ENCODE measurements at regions not wholly inside any gene's neighbourhood (a gene's known extent, or its start where the extent isn't known, plus 50 kb on each side); places are given as distances from the start of the nearest gene placed in this dataset.

DNA sequence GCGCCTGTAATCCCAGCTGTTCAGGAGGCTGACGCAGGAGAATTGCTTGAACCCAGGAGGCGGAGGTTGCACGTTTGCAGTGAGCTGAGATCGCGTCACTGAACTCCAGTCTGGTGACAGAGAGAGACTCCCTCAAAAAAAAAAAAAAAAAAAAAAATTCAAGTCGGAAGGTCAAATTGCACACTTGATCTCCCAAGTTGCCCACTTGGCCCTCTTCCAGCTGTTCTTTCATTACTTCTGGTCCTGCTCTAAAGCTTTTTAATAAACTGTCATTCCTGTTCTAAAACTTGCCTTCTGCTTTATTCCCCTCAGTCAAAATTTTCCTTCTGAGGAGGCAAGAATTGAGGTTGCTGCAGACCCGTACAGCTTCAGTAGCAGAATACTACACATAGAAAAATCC is 2358.0 kb downstream of the ARAP2 start:
- DNase-seq (ENCODE audit: low spot score), result no peak

DNA sequence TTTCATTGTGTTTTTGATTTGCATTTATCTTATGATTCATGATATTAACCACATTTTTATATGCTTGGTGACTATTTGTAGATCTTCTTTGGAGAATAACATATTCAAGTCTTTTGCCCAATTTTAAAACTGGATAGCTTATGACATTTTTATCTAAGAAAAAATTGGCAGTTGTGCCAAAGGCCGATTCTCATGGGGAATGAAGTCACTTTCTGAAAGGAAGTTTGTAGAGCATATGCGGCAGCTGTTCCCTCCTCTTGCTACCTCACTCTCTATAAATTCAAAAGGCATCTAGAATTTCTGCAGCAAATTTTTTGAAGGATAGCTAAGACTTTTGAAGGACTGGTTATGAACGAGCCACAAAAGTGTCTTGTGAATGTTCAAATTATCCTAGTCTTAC is 2353.5 kb downstream of the ARAP2 start:
- Histone ChIP-seq H2AFZ (ENCODE audit: low read length) (no peak overlapping the region), H3K79me2 (ENCODE audit: insufficient read depth, low read depth, low read length) (no peaks in the 10 kb centered on the region), H3K9me3 (ENCODE audit: low read length) (no peaks in the 10 kb centered on the region), H3K27ac (ENCODE audit: low read depth, low read length, poor library complexity, severe bottlenecking) (no peak overlapping the region), H3K9me2 (ENCODE audit: insufficient read depth, low read length) (no peaks in the 10 kb centered on the region), H3K4me3 (ENCODE audit: low read depth, low read length, poor library complexity, severe bottlenecking) (no peak overlapping the region), H3K36me3 (ENCODE audit: insufficient read depth, low read length) (no peaks in the 10 kb centered on the region), H3K4me1 (ENCODE audit: insufficient read depth, low read length, poor library complexity, severe bottlenecking) (no peaks in the 10 kb centered on the region), H4K20me1 (ENCODE audit: insufficient read depth, low read length) (no peaks in the 10 kb centered on the region), H3K4me2 (ENCODE audit: low read length) (no peak overlapping the region)
- ChIA-PET POLR2A (no interaction called here), CTCF (ENCODE audit: unreplicated experiment) (no interaction called here)
- TF ChIP-seq EZH2phosphoT487 (IDR thresholded peaks at IDR 0.05; ENCODE audit: borderline replicate concordance, low read depth, low read length), result no peak
- TF ChIP-seq, protein P1, sequence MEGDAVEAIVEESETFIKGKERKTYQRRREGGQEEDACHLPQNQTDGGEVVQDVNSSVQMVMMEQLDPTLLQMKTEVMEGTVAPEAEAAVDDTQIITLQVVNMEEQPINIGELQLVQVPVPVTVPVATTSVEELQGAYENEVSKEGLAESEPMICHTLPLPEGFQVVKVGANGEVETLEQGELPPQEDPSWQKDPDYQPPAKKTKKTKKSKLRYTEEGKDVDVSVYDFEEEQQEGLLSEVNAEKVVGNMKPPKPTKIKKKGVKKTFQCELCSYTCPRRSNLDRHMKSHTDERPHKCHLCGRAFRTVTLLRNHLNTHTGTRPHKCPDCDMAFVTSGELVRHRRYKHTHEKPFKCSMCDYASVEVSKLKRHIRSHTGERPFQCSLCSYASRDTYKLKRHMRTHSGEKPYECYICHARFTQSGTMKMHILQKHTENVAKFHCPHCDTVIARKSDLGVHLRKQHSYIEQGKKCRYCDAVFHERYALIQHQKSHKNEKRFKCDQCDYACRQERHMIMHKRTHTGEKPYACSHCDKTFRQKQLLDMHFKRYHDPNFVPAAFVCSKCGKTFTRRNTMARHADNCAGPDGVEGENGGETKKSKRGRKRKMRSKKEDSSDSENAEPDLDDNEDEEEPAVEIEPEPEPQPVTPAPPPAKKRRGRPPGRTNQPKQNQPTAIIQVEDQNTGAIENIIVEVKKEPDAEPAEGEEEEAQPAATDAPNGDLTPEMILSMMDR (conservative IDR thresholded peaks at IDR 0.05; ENCODE audit: low read length), result no peak
- intact Hi-C loops (cut with micrococcal nuclease; ENCODE audit: unreplicated experiment), result no loop called here
- BruUV-seq (replicated peaks), result no TSS peak
- no peak for DNase-seq (ENCODE audit: low spot score)

More for the DNA sequence above, 2358.0 kb downstream of the ARAP2 start:
- Histone ChIP-seq H4K20me1 (ENCODE audit: insufficient read depth, low read length) (no peaks in the 10 kb centered on the region), H3K9me2 (ENCODE audit: insufficient read depth, low read length) (no peaks in the 10 kb centered on the region), H3K9me3 (ENCODE audit: low read length) (no peaks in the 10 kb centered on the region), H3K4me1 (ENCODE audit: insufficient read depth, low read length, poor library complexity, severe bottlenecking) (no peaks in the 10 kb centered on the region), H3K27ac (ENCODE audit: low read depth, low read length, poor library complexity, severe bottlenecking) (no peak overlapping the region), H3K36me3 (ENCODE audit: insufficient read depth, low read length) (no peaks in the 10 kb centered on the region), H3K79me2 (ENCODE audit: insufficient read depth, low read depth, low read length) (no peaks in the 10 kb centered on the region), H2AFZ (ENCODE audit: low read length) (no peak overlapping the region), H3K4me2 (ENCODE audit: low read length) (no peak overlapping the region), H3K4me3 (ENCODE audit: low read depth, low read length, poor library complexity, severe bottlenecking) (no peak overlapping the region)
- intact Hi-C loops (cut with micrococcal nuclease; ENCODE audit: unreplicated experiment), result no loop called here
- ChIA-PET POLR2A (no interaction called here), CTCF (ENCODE audit: unreplicated experiment) (no interaction called here)
- BruUV-seq (replicated peaks), result no TSS peak
- TF ChIP-seq, protein P1 (conservative IDR thresholded peaks at IDR 0.05; ENCODE audit: low read length), result no peak
- no peak for TF ChIP-seq EZH2phosphoT487 (IDR thresholded peaks at IDR 0.05; ENCODE audit: borderline replicate concordance, low read depth, low read length)

DNA sequence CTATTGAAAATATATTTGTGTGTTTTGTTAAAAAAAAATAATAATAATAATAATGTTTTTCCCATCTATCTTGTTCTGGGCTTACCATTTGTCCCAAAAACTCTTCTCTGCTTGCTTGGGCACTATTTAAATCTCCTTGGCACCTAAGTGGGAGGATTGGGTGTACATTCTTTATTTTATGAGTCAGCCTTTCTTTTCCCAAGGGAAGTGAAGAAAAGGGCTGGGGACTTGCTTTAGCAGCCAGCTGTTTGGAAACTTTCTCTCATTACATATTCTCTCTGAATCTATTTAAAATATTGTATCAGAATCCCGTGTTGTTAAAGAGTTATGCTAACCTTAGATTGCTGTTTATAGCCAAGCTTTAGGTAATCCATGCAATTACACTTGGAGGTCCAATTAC is 2332.4 kb downstream of the ARAP2 start:
- no peak overlapping the region for H3K4me3 ChIP-seq (ENCODE audit: low read depth, low read length, poor library complexity, severe bottlenecking)
- ChIA-PET CTCF (ENCODE audit: unreplicated experiment) (no interaction called here), POLR2A (no interaction called here)
- H3K36me3 ChIP-seq (ENCODE audit: insufficient read depth, low read length), result no peaks in the 10 kb centered on the region
- no peaks in the 10 kb centered on the region for H3K79me2 ChIP-seq (ENCODE audit: insufficient read depth, low read depth, low read length)
- H3K9me3 ChIP-seq (ENCODE audit: low read length), result 0 out of 2 replicates have a peak, but pooled peaks cover 5% of the 10 kb centered on the region
- intact Hi-C loops (cut with micrococcal nuclease; ENCODE audit: unreplicated experiment), result no loop called here
- no peak overlapping the region for H3K27ac ChIP-seq (ENCODE audit: low read depth, low read length, poor library complexity, severe bottlenecking)
- H4K20me1 ChIP-seq (ENCODE audit: insufficient read depth, low read length), result no peaks in the 10 kb centered on the region
- no peak overlapping the region for H3K4me2 ChIP-seq (ENCODE audit: low read length)
- no peak for DNase-seq (ENCODE audit: low spot score)
- no peaks in the 10 kb centered on the region for H3K9me2 ChIP-seq (ENCODE audit: insufficient read depth, low read length)
- no peak overlapping the region for H2AFZ ChIP-seq (ENCODE audit: low read length)
- H3K4me1 ChIP-seq (ENCODE audit: insufficient read depth, low read length, poor library complexity, severe bottlenecking), result no peaks in the 10 kb centered on the region
- BruUV-seq (replicated peaks), result no TSS peak
- TF ChIP-seq, protein P1 (conservative IDR thresholded peaks at IDR 0.05; ENCODE audit: low read length), result no peak
- no peak for TF ChIP-seq EZH2phosphoT487 (IDR thresholded peaks at IDR 0.05; ENCODE audit: borderline replicate concordance, low read depth, low read length)
